ENCODE measurements at regions not wholly inside any gene's neighbourhood (a gene's known extent, or its start where the extent isn't known, plus 50 kb on each side); places are given as distances from the start of the nearest gene placed in this dataset.

DNA sequence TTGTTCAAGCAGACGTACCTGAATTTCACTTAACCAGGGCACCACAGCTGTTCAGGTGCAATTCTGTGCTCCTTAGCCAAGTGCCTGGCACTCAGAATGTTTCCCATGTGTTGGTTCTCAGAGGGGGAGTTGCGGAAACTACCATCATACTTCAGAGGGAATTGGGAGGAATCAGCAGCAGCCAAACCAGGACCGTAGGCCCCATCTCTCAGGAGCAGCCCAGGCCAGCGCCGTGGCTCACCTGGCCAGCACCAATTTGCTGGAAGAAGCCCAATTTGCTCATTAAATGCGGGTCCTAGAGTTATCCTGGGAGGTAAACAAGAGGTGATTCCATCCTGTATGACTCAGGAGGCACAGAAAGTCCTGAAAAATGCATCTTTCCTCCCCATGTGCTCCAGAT is 435.4 kb downstream of the BRD1 start:
- no peak for TF ChIP-seq POLR2A (IDR thresholded peaks at IDR 0.05)
- TF ChIP-seq, protein P1, sequence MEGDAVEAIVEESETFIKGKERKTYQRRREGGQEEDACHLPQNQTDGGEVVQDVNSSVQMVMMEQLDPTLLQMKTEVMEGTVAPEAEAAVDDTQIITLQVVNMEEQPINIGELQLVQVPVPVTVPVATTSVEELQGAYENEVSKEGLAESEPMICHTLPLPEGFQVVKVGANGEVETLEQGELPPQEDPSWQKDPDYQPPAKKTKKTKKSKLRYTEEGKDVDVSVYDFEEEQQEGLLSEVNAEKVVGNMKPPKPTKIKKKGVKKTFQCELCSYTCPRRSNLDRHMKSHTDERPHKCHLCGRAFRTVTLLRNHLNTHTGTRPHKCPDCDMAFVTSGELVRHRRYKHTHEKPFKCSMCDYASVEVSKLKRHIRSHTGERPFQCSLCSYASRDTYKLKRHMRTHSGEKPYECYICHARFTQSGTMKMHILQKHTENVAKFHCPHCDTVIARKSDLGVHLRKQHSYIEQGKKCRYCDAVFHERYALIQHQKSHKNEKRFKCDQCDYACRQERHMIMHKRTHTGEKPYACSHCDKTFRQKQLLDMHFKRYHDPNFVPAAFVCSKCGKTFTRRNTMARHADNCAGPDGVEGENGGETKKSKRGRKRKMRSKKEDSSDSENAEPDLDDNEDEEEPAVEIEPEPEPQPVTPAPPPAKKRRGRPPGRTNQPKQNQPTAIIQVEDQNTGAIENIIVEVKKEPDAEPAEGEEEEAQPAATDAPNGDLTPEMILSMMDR (IDR thresholded peaks at IDR 0.05): no peak

Data from heart left ventricle (tissue), 13 donors.